ENCODE measurements at regions not wholly inside any gene's neighbourhood (a gene's known extent, or its start where the extent isn't known, plus 50 kb on each side); places are given as distances from the start of the nearest gene placed in this dataset.

GRCh38 chr16:73355981-73356380, 308.1 kb upstream of the ZFHX3 start:
- Histone ChIP-seq H3K4me2 (ENCODE audit: insufficient read depth in 1 of 2, low read depth in 2 of 2, low read length in 2 of 2) (no peak overlapping the region), H3K4me3 (ENCODE audit: extremely low read depth in 1 of 4, insufficient read depth in 2 of 4, low read depth in 3 of 4, low read length in 4 of 4) (no peak overlapping the region), H2BK120ac (replicated peaks; ENCODE audit: low read depth, low read length) (no peak overlapping the region), H3K4ac (replicated peaks; ENCODE audit: insufficient read length, low read depth, low read length) (no peak overlapping the region), H3K9me3 (ENCODE audit: insufficient read depth in 2 of 2, low read depth in 1 of 2, low read length in 1 of 2) (no peaks in the 10 kb centered on the region), H3K23ac (ENCODE audit: insufficient read length) (no peak overlapping the region), H2BK20ac (ENCODE audit: low read length) (no peak overlapping the region), H3K23me2 (ENCODE audit: low read depth, low read length) (no peaks in the 10 kb centered on the region), H3K4me1 (replicated peaks in 1 of 4; ENCODE audit: control insufficient read depth in 3 of 4, insufficient read depth in 4 of 4, low read length in 3 of 4) (peaks cover 0 to 12% (median 5%) of the 10 kb centered on the region in 4 experiments; a peak in 5 of 7 replicates), H4K5ac (ENCODE audit: insufficient read length, low read depth, low read length) (no peak overlapping the region), H2BK5ac (ENCODE audit: low read depth, low read length) (no peak overlapping the region), H2AFZ (ENCODE audit: low read length) (no peak overlapping the region), H2AK5ac (ENCODE audit: low read depth, low read length) (no peak overlapping the region), H3K14ac (ENCODE audit: insufficient read length) (no peak overlapping the region), H3K36me3 (ENCODE audit: control insufficient read depth in 2 of 4, insufficient read depth in 4 of 4, low read length in 3 of 4) (no peaks in the 10 kb centered on the region), H2BK15ac (ENCODE audit: low read length) (no peak overlapping the region), H3K9ac (replicated peaks in 1 of 4; ENCODE audit: extremely low read depth in 1 of 4, low read depth in 3 of 4, low read length in 3 of 4) (no peak overlapping the region), H3K79me1 (ENCODE audit: low read depth, low read length) (no peaks in the 10 kb centered on the region), H4K20me1 (replicated peaks in 1 of 2; ENCODE audit: control insufficient read depth in 1 of 2, insufficient read depth in 2 of 2, low read length in 2 of 2) (no peaks in the 10 kb centered on the region), H3K18ac (ENCODE audit: extremely low read depth, low read length) (no peak overlapping the region), H4K91ac (replicated peaks; ENCODE audit: insufficient read length, low read length) (no peak overlapping the region), H3K27ac (ENCODE audit: low read depth, low read length) (no peak overlapping the region), H4K8ac (ENCODE audit: extremely low read depth, insufficient read depth, low read length) (no peak overlapping the region), H3K56ac (replicated peaks; ENCODE audit: insufficient read length, low read depth, low read length) (no peak overlapping the region), H3K27me3 (replicated peaks in 1 of 4; ENCODE audit: control insufficient read depth in 3 of 4, extremely low read depth in 1 of 4, insufficient read depth in 3 of 4, low read length in 3 of 4) (no peaks in the 10 kb centered on the region; a peak in 1 of 7 replicates), H3K79me2 (ENCODE audit: control insufficient read depth in 1 of 2, insufficient read depth in 2 of 2, low read length in 2 of 2) (no peaks in the 10 kb centered on the region), H2BK12ac (ENCODE audit: low read depth, low read length) (0 out of 2 replicates have a peak overlapping the region, but pooled peaks have one; percentile 10)
- CTCF ChIA-PET (ENCODE audit: partially characterized antibody), result interaction anchor here (0.6 to 1.2 kb wide), 4 partner anchors 8 to 524 kb away, joined by 3 to 4 read pairs (median 3); no protein-coding TSS in a partner anchor
- 94% methylated on average over 10 of the region's 10 CpGs; no CpG with 5 or more reads in 1 of the 2 experiments for WGBS, 2 experiments (ENCODE audit: extremely low coverage in 1 of 2, insufficient coverage in 1 of 2, insufficient read length in 1 of 2, insufficient replicate concordance in 2 of 2, low coverage in 1 of 2, low lambda C conversion rate in 2 of 2, missing lambda C conversion rate in 1 of 2)
- POLR2A ChIA-PET (ENCODE audit: partially characterized antibody), result no interaction called here
- DNase-seq (ENCODE audit: low read depth in 1 of 2, low spot score in 2 of 2) (no peak), FAIRE-seq (no peak)
- TF ChIP-seq TEAD4 (IDR thresholded peaks at IDR 0.05; ENCODE audit: low read depth, low read length) (no peak), EGR1 (IDR thresholded peaks at IDR 0.05; ENCODE audit: borderline replicate concordance, low read depth, low read length) (no peak), JUN (IDR thresholded peaks at IDR 0.05; ENCODE audit: low read depth, low read length) (no peak), POU5F1 (IDR thresholded peaks at IDR 0.05; ENCODE audit: low read depth, low read length) (no peak), RAD21 (IDR thresholded peaks at IDR 0.05 in 1 of 2, conservative IDR thresholded peaks at IDR 0.05 in 1 of 2; ENCODE audit: low read depth in 2 of 2, low read length in 2 of 2) (no peak)

Data from H1 (cell line).